SIG-M5 treated with dmso at 0.1 percent for 504 hours (cell line): ENCODE measurements at regions not wholly inside any gene's neighbourhood (a gene's known extent, or its start where the extent isn't known, plus 50 kb on each side); places are given as distances from the start of the nearest gene placed in this dataset.
"Not testable (repeated sequence)": the region's sequence is repeated elsewhere in the genome, so short reads cannot be mapped to it uniquely, and the experiment has no call there.

Experiments used
- DNase-seq: peaks from one replicate; lab custom pipeline; 2025; ENCODE audit not compliant: unreplicated experiment; lab: John Stamatoyannopoulos, UW

- DNase-seq, result no peak
These were observed 306.2 kb upstream of the DIO3 start for GRCh38 chr14:101254805-101255764.

GRCh38 chr14:101255765-101256125 lies 305.6 kb upstream of the DIO3 start:
- DNase-seq, result no peak

GRCh38 chr14:101256266-101256665 lies 305.0 kb upstream of the DIO3 start:
- DNase-seq, result no peak

GRCh38 chr14:101257551-101257950 lies 303.7 kb upstream of the DIO3 start:
- no peak for DNase-seq

- no peak for DNase-seq
These were observed 301.5 kb upstream of the DIO3 start for GRCh38 chr14:101259748-101260147.

GRCh38 chr14:101266441-101266840 lies 294.9 kb upstream of the DIO3 start:
- not testable (repeated sequence) for DNase-seq

- no peak for DNase-seq
These were observed 288.2 kb upstream of the DIO3 start for GRCh38 chr14:101273091-101273490.

- no peak for DNase-seq
These were observed 284.8 kb upstream of the DIO3 start for GRCh38 chr14:101276309-101277091.

- DNase-seq, result no peak
These were observed 278.9 kb upstream of the DIO3 start for GRCh38 chr14:101282418-101282817.

GRCh38 chr14:101284711-101285110 lies 276.6 kb upstream of the DIO3 start:
- no peak for DNase-seq

GRCh38 chr14:101286271-101287018 lies 274.9 kb upstream of the DIO3 start:
- no peak for DNase-seq

- no peak for DNase-seq
These were observed 272.7 kb upstream of the DIO3 start for GRCh38 chr14:101288436-101289229.

GRCh38 chr14:101289230-101289690 lies 272.0 kb upstream of the DIO3 start:
- DNase-seq, result no peak

GRCh38 chr14:101289911-101290310 lies 271.4 kb upstream of the DIO3 start:
- DNase-seq, result no peak

GRCh38 chr14:101290611-101291010 lies 270.7 kb upstream of the DIO3 start:
- DNase-seq, result no peak

- no peak for DNase-seq
These were observed 269.9 kb upstream of the DIO3 start for GRCh38 chr14:101291390-101291789.

- no peak for DNase-seq
These were observed 268.8 kb upstream of the DIO3 start for GRCh38 chr14:101292448-101292847.

GRCh38 chr14:101293605-101294004 lies 267.7 kb upstream of the DIO3 start:
- DNase-seq, result no peak

GRCh38 chr14:101294136-101294535 lies 267.2 kb upstream of the DIO3 start:
- DNase-seq, result no peak

GRCh38 chr14:101299781-101300180 lies 261.5 kb upstream of the DIO3 start:
- not testable (repeated sequence) for DNase-seq
